ENCODE measurements at regions not wholly inside any gene's neighbourhood (a gene's known extent, or its start where the extent isn't known, plus 50 kb on each side); places are given as distances from the start of the nearest gene placed in this dataset.

DNA sequence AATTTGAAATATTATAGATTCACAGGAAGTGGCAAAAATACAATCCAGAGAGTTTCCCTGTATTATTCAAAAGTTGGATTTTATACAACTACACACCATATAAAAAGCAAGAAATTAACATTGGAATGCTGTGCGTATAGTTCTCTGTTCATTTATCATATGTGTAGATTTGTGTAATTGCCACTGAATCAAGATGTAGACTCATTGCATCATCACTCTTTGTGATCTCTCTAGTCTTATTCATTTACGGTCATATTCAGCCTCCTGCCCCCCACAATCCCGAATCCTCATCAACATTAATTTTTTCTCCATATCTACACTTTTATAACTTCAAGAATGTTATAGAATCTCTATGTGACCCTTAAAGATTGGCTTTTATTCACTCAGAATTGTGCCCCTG is 390.6 kb upstream of the B3GAT1 start:
- no peak for DNase-seq (ENCODE audit: low read depth in 2 of 2)

DNA sequence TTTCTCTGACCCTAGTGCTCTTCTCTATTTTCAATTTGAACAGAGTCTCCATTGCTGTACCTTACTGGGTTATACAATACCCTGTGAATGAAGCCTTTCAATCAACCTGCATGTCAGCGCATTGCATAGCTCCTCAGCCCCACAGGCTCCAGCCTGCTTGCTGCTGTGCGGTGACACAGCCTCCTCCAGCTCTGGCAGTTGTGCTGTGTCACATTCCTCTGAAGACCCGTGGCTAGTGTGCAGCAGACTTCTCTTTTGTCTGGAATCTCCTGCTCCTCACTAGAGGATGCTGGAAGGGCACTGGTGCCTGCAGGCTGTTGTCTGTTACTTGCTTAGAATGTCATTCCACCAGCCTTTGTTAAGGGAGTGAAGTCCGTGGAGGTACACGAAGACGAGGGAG is 390.1 kb upstream of the B3GAT1 start:
- DNase-seq (ENCODE audit: low read depth in 2 of 2) = no peak

DNA sequence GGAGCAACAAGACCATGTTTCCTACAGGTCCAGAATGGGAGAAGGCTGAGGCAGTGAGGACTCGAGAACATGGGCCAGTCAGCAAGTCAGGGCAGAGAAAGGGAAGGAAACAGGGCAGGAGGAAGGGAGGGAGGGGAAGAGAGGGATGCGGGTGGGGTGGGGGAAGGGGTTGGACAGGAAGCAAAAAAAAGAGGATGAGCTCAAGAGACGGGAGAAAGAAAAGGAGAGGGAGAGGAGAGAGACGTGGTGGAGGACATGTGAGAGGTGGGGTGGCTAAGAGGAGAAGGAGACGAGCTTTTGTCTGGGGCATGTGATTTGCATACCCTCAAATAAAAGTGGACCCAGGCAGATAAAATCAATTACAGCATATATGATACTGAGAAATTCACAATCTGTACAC is 389.5 kb upstream of the B3GAT1 start:
- DNase-seq (ENCODE audit: low read depth in 2 of 2) = no peak

DNA sequence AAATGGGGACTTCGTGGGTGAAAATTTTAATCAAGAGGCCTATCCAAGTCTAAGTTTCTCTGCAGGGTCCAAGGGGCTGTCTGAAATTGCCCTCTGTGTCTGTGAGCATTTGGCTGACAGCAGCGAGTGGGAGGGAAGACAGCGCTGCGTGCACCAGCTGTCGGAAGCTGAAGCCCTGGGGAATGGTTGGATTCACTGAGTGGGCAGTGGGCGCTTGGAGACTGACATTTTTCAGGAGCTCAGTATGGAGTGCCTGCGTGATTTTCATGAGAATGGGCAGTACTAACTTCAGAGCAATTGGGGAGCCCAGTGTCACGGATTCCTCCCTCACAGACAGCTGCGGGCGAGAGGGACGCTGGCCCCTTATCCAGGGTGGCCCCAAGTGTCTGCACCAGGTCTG is 388.8 kb upstream of the B3GAT1 start:
- DNase-seq (ENCODE audit: low read depth in 2 of 2) = no peak

DNA sequence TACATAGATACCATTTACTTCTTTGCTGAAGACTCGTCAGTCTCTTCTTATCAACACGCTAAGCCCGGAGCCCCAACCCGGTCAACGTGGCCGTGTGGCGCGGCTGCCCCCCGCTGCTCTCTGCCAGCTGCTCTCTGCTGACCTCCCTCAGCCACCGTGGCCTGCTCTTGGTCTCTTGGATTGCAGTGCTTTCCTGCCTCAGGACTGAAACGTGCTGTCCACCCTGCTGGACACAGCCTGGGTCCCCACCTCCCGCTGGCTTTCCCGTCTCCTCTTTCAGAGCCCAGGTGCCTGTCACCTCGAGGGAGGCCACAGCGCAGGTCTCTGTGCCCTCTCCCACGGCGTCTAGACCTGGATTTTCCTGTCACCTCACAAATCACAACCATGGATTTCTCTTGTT is 388.1 kb upstream of the B3GAT1 start:
- no peak for DNase-seq (ENCODE audit: low read depth in 2 of 2)

DNA sequence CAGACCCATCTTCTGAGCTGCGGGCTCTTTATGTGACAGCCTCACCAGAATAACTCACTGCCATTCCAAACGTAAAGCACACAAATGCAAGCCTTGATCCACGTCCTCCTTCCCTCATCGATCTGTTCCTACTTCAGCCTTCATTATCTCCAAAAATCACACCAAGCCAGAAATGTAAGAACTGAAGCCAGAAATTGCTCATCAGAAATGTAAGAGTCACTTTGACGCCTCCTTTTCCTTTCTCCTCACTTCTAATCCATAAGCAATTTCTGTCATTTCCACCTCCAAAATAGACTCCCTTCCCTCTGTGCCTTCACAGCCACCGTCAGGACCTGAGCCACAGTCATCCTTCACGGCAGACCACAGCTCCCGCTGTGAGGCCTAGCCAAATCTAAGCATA is 387.3 kb upstream of the B3GAT1 start:
- DNase-seq (ENCODE audit: low read depth in 2 of 2) = no peak

DNA sequence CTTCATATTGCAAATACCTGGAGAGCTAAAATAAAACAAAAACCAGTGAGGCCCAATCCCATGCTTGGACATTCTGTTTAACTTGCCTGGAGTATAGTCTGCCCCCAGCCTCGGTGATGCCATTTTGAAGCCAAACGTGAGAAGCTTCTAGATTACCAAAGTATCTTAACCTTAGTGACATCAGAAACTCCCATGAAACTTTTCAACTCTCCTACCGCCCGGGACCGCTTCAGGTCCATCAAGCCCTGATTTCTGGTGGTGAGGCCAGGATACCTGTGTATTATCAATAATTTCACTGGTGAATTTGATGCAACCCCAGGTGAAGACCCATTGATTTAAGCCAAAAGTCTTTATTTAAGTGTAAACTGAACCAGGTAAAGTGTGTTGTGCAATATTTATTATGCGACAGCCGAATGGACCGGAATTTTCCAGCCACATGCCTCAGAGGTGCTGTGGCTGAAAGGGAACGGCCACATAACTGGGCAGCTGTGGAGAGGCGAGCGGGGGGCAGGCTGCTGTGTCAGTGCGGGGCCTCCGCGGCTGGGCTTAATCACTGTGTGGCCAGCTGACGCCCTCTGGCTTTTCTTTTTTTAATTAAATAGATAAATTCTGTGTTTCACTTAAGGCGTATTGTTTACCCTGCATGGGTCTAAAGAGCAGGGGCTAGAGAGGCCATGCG is 385.5 kb upstream of the B3GAT1 start:
- no peak for DNase-seq (ENCODE audit: low read depth in 2 of 2)

DNA sequence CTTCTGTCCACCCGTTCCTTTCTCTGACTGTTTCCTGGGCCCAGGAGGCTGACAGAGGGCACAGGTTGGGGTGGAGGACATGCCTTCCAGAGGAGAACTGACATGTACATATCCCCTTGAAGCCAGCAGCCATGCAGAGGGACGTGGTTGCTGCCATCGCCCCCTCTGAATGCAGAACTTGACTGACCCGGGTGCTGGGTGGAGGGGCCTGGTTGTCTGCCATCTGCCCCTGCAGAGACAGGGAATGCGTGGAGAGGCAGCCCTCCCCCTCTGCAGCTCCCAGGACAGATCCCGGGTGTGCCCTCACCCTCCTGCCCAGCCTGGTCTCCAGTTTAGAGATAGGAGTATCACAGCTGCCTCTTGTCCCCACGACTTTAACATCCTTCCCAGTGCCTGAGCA is 383.0 kb upstream of the B3GAT1 start:
- no peak for DNase-seq (ENCODE audit: low read depth in 2 of 2)

DNA sequence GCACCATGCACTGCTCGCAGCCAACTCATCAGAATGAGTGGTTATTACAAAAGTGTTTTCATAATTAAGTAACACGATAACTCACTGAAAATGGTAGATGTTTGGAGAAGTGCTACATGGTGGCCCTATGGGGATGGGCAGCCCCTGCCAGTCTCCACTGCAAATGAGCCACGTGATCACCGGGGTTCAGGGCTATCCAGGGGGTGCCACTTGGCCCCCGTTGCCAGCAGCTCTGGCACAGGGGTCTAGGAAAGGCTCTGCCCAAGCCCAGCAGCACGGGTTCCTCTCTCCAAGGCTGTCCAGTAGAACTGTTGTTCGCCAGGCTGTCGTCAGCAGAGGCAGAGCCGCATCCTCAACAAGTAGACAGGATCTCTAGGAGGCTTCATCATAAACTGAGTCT is 382.1 kb upstream of the B3GAT1 start:
- no peak for DNase-seq (ENCODE audit: low read depth in 2 of 2)

DNA sequence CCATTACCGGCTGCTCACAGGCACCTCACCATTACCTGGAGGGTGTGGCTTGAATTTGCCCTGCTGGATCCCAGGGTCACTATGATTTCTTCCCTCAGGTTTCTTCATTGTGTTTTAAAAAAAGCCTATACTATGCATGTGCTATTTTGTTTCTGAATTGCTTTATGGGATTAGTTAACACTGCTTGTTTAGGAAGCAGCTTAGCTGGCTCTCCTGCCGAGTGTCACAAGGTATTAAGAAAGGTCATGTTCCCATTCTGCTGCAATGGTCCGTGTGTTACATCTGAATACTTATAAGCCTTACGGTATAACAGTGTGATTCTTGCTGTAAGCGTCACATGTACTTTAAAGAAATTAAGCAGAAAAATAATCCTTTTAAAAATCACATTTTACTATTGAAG is 380.6 kb upstream of the B3GAT1 start:
- no peak for DNase-seq (ENCODE audit: low read depth in 2 of 2)

DNA sequence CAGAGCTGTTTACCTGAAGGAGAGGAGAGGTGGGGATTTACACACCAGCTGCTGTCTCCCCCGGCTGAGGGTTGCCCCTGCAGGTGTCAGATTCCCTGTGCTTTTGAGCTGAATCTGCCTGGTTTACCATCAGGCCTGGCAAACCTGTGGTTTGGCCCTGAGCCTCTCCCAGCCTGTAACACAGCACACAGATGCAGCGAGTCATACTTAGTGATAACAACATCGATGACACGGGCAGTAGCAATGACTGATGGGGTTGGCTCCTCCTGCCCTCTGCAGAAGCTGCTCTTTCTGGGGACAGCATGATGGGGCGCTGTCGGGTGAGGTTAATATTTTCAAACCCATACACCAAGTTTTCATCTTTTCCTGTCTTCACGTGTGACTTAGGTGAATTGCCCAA is 380.0 kb upstream of the B3GAT1 start:
- DNase-seq (ENCODE audit: low read depth in 2 of 2) = no peak

DNA sequence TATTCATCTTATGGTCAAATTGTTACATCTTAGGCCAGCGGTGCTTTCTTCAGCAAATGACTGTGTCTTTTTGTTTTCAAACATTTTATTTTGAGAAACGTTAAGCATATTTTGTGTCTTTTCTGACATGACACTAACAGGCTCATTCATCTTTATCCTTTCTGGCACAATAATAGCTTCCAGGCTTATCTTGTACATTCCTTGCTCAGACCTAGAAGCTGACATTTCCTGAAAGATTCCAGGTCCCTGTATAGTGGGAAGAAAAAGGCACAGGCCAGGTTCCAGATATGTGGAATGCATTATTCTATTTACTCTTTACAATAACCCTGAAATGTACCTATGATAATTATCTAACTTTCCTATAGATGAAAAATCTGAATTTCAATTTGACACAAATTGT is 379.1 kb upstream of the B3GAT1 start:
- no peak for DNase-seq (ENCODE audit: low read depth in 2 of 2)

DNA sequence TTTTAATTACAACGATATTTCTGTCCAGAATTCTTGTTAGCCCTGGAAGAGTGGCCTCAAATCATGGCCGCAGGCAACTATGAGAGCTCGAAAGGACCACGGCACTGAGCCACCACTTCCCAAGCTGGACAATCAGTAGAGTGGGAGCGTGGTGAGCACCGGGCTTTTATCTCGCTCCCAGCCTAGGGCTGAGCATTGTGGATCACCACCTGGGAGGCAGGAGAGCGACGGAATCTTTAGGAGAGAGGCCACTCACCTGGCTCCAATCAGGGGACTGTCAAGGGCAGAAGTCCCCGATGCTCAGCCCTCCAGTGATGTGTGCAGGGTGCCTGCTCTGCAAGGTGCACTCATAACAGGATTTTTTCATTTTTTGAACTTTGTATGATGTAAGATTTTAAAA is 377.1 kb upstream of the B3GAT1 start:
- no peak for DNase-seq (ENCODE audit: low read depth in 2 of 2)

DNA sequence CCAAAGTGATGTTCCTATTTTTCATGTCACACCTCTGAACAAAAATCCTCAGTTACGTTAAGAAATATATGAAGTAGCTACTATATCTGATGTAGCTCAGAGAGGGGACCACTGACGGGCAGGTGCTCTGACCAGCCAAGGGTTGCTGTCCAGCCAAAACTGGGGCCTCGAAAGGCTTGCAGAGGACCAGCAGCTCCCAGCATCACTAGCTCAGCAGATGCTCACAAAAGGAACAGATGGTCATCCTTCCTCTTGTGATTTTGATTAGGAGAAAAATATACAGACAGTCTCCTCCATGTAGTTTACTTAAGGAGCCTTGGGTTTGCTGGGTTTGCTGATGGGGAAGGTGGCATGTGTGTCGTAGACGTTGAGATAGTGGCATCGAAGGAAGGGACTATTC is 374.6 kb upstream of the B3GAT1 start:
- no peak for DNase-seq (ENCODE audit: low read depth in 2 of 2)

DNA sequence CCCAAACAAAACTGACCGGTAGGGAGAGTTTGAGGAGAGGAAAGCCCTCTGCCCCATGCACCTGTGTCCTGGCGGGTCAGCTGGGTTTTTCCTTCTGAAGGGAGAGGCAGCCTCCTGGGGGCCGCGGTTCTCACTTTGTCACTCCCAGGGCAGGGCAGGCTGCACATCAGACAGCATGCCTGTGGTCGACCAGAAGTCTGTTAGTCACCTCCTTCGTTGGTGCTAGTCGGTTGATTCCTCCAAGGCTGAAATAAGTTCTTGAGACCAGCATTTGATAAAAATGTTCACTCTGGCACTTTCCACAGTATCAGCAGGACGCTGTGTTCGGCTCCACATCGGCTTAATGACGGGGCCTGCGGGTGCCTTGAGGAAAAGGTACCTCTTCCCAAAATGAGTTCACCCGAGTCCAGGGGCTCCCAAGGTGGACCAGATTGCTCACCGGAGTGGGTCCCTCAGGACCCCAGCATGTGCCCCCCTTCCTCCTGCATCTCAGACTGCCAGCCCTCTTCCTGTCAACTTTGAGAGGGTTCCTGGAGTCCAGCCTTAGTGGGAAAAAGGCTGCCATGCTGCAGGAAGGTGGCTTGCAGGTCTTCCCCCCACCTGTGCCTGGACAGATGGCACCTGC is 373.7 kb upstream of the B3GAT1 start:
- no peak for DNase-seq (ENCODE audit: low read depth in 2 of 2)

DNA sequence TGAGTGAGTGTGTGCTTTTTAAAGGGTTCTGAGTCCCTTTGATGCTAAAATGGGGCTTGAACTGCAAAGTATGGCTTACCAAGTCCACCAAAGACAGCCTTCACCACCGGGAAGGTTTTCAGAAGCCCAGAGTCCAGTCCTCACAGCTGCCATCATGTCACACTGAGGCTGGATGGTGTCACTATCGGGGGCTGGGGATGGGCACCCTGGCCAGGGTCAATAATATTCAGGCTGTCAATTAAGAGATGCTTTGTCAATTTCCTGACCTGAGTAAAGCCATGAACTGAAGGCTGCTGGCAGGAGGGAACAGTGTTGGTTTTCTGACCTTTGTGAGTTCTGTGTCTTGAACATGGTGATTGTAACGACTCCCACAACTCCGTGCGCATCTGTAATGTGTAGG is 373.0 kb upstream of the B3GAT1 start:
- DNase-seq (ENCODE audit: low read depth in 2 of 2) = no peak

DNA sequence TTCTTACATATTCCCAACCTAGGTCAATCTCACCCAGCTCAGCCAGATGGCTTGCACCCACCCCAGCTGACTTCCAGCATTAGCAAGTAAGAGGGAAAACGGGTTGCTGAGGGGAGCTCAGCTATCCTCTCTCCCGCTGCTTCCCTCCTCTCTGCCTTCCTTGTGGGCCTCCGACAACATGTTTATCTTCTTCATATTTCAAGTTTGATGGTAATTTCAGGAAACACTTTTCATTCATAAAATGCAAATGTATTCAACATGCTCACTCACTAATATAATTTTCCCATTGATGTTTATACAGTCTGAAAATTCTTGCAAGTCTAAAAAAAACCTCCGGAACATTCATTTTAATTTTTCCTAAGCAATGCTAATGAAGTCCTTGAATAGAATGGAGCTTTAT is 372.5 kb upstream of the B3GAT1 start:
- no peak for DNase-seq (ENCODE audit: low read depth in 2 of 2)

DNA sequence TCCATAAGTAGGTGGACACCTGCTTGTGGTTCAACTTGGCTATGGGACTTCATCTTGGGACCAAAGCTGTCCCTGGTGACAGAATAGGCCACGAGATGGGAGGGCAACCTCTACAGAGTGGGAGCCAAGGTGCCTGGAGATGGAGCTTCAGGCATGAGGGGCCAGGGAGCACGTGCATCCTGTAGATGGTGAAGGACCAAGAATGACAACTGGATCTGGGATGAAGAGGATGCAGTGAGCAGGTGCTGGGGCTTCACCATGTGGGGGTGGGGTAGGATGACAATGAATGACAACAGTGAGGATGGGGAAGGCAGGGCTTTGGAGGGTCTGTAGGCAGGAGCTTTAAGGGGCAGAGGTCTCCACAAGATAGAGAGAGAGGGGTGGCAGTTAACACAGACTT is 372.0 kb upstream of the B3GAT1 start:
- no peak for DNase-seq (ENCODE audit: low read depth in 2 of 2)

DNA sequence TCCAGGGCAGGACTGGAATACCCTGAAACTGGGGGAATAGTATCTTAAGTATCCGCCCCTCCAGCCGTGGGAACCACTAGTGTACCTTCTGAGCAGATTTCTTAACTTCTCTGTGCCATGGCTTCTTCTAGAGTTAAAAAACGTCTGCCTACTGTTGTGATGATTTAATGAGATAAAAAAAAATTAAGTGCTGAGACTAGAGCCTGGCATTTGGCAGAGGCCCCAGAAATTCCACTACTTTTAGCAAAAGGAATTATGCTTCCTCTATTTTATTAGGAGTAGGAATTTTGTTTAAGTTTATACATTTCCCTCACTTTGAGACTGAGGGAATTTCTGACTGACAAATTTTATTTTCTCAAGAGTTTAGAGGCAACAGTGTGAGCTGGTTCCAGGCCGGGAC is 371.2 kb upstream of the B3GAT1 start:
- DNase-seq (ENCODE audit: low read depth in 2 of 2) = no peak

DNA sequence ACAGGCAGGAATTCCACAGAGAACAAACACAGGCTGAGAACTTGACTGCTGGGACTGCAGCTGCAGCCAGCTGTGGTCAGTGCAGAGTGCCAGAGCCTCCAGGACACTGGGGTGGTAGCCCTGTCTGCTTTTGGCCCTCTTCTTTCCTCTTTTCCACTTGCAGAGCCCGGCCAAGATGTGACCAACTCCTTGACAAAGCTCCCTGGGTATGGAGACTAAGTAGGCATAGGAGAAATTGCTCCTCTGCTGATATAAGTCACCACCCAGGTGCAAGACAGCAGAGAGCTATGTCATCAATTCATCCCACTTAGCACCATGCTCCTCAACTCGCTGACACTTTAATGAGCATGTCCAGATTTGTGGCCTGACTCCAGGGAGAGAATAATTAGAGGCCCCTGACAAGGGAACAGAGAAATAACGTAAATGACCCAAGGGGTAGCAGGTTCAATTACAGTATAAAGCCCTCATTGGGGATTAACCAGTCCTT is 369.4 kb upstream of the B3GAT1 start:
- DNase-seq (ENCODE audit: low read depth in 2 of 2) = no peak

DNA sequence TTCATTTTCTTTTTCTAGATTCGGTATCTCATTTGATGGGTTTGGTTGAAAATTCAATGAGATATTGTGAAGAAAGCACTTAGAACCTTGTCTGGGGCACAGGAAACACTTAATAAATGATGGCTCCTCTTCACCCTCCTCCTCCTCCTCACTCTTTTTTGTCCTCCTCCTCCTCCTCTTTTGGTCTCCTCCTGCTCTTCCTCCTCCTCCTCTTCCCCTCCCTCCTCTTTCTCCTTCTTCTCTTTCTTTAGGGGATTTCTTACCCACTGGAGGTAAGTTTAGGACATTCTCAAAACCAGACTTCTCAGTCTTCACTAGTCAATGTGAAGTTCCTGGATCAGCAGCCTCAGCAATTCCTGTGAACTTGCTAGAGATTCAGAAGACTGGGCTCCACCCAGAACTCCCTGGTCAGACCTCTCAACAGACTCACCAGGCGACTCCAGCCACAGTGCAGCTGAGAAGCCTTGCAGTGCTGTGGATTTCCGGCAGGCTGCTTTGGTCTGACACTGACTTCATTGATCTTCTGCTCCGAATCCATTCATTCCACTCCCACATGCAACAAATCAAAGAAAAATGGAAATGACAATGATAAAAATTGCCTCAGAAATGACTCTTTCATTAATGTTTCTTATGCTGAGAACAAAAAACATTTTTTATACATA is 368.6 kb upstream of the B3GAT1 start:
- DNase-seq (ENCODE audit: low read depth in 2 of 2) = no peak

DNA sequence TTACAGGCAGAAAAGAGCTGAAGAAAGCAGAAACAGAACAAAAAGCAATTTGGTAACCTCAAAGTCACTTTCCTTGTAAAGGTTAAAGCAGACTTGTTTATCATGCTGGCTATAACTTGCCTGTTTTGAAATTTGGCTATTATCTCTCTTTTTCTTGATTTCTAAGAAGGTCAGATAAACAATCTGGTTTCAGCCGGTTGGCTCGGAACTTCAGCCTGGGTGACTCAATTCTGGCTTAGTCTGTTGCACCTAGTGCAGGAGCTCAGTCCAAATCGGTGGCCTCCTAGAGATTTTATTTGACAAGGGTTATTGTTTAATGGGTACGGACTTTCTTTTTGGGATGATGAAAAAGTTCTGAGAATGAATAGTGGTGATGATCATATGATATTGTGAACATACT is 367.1 kb upstream of the B3GAT1 start:
- DNase-seq (ENCODE audit: low read depth in 2 of 2) = no peak

DNA sequence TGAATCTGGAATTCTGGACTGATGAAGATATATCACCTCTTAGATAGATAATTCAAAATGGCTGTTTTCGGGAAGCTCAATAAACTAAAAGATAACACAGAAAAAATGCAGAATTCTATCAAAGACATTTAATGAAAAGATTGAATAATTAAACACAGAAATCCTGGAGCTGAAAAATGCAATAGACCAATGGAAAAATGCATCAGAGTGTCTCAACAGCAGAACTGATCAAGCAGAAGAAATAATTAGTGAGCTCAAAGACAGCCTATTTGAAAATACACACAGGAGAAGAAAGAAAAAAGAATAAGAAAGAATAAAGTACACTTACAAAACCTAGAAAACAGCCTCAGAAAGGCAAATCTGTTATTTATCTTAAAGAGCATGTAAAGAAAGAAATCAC is 356.4 kb upstream of the B3GAT1 start:
- DNase-seq (ENCODE audit: low read depth in 2 of 2) = no peak

Measured in stimulated activated CD4-positive, alpha-beta T cell treated with anti-CD3 and anti-CD28 coated beads, Interleukin-1b, Interleukin-23, amount 100 ng/mL, for 4 hours (primary cell).